Retinal pigment epithelial cell (primary cell): ENCODE measurements at regions not wholly inside any gene's neighbourhood (a gene's known extent, or its start where the extent isn't known, plus 50 kb on each side); places are given as distances from the start of the nearest gene placed in this dataset.

Experiments
- DNase-seq: peaks from one replicate; pipeline ENCODE4 v3.0.0-alpha.2; 2010; ENCODE audit warnings: low read depth
- H3K4me3 ChIP-seq: 2 replicates; pipeline ENCODE4 v1.5.1; 2011; ENCODE audit warnings: mild to moderate bottlenecking, low read length, control low read depth, moderate library complexity
- TF ChIP-seq, protein P1 (sequence below): conservative IDR thresholded peaks from 2 replicates; pipeline ENCODE4 v1.5.1; 2011; ENCODE audit warnings: low read depth, low read length, control low read depth, inconsistent platforms

DNA sequence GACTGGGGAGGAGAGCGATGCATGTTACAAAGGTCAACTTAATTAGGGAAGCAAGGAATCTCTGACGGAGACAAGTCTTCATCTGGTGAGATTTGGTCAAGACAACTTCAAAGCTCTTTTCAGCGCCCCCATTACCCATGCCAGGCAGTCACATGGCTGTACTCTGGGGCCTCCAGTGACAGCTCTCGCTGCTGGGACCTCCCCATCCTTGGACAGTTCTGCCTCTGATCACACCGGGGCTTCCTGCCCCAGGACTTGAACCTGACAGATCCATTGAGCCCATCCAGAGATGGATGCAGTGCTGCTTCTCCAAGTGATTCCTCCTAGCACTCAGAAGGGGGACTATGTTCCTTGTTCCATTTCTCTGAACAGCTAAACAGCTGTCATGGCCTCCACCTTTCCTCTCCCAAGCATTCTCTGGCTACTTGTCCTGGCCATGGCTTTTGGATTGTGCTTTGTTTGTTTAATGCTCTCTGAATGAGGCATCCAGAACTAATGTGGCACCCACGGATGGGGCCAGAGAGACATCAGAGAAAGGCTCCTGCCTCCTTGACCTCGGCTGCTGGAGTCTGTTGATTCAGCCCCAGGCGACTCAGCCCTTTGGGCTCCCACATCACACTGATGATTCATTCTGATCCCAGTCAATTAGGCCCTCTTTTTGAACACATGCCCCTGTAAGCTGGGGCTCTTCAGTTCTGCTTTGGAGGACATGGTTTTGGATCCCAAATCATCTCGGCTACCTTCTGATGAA is 122.1 kb upstream of the ADAMTS16 start:
- TF ChIP-seq, protein P1, sequence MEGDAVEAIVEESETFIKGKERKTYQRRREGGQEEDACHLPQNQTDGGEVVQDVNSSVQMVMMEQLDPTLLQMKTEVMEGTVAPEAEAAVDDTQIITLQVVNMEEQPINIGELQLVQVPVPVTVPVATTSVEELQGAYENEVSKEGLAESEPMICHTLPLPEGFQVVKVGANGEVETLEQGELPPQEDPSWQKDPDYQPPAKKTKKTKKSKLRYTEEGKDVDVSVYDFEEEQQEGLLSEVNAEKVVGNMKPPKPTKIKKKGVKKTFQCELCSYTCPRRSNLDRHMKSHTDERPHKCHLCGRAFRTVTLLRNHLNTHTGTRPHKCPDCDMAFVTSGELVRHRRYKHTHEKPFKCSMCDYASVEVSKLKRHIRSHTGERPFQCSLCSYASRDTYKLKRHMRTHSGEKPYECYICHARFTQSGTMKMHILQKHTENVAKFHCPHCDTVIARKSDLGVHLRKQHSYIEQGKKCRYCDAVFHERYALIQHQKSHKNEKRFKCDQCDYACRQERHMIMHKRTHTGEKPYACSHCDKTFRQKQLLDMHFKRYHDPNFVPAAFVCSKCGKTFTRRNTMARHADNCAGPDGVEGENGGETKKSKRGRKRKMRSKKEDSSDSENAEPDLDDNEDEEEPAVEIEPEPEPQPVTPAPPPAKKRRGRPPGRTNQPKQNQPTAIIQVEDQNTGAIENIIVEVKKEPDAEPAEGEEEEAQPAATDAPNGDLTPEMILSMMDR, result no peak
- no peak for DNase-seq
- H3K4me3 ChIP-seq, result no peak overlapping the region

DNA sequence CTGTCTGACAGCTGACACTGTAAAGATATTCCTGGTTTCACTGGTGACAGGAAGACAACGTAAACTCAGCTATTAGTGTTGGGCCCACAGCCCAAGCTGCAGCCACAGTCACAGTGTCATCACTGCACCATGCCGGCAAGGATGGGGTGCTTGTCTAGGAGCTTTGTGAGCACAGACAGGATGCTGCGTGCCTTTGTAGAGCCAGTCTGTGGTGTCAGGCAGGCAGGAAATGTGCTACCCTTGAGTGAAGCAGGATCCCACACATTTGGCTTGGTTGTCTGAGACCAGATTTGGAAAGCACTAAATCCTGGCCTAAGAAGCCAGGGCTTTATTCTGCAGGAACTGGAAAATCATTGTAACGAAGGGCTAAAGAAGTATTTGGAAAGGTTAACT is 121.6 kb upstream of the ADAMTS16 start:
- TF ChIP-seq, protein P1, result no peak
- H3K4me3 ChIP-seq, result no peak overlapping the region
- no peak for DNase-seq

DNA sequence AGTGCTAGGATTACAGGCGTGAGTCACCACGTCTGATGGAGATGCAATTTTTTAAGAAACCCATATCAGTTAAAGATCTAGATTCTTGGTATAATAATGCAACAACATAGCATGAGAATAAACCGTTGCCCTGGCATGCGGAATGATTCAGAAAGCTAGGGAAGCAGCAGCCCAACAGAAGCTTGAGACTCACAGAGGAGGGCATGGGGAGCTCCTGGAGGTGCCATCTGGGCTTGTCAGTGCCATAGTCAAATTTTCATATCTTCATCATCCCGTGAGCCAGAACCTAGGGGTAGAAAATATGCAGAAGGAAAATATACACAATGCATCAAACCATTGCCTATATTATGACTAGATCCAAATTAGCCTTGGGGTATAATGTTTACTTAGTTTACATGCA is 118.7 kb upstream of the ADAMTS16 start:
- DNase-seq, result no peak
- TF ChIP-seq, protein P1, result no peak
- no peak overlapping the region for H3K4me3 ChIP-seq

DNA sequence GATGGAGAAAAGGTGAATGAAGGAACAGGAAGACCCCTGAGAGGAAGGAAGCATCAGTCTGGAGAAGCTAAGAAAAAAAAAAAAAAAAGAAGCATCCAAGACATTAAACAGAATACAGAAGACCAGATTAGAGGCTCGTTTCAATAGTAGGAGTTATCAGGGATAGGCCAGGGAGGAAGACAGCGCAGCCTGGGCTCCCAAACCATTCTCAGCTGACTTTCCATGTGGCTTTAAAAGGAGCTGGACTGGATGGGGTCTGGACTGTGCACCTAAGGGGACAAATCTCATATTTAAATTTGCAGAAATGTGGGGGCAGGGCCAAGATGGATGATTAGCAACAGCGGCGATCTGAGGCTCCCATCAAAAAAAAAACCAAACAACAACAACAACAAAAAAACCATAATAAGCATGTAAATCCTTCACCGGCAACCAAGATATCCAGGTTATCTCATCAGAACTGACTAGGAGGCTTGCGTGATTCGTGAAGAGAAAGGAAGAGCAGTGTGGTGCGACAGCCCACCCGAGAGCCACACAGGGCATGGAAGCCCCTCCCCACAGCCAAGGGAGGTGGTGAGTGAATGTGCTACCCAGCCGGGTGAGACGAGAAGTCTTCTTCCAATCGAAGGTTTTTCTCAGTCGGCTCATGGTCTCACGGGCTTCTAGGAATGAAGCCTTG is 114.9 kb upstream of the ADAMTS16 start:
- TF ChIP-seq, protein P1, result no peak
- no peak overlapping the region for H3K4me3 ChIP-seq
- no peak for DNase-seq

DNA sequence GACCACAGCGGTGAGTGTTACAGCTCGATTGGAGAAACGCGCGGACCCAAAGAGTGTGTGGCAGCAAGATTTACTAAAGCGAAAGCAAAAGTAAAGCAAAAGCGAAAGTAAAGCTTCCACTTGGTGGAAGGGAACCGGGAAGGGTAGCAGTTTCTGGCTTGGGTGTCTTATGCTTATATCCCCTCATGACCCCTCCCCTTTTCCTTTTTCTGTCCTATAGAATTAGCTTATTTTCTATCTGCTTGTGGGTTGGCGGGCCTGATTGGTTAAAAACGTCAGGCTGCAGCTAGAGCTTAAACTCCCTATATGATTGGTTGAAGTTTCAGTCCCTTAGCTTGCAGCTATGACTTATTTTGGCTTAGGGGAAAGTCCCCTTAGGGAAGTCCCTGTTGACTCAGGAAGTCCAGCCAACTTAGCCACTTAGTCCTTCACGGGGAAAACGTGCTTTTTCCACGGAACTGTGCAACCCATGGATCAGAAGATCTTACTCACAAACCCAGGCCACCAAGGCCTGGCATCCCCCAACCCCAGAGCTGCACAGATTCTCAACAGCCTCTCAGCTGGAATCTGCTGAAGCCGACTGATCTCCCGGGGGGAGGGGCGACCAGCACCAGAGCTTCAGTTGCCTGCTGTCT is 114.2 kb upstream of the ADAMTS16 start:
- TF ChIP-seq, protein P1, result no peak
- no peak overlapping the region for H3K4me3 ChIP-seq
- no peak for DNase-seq

DNA sequence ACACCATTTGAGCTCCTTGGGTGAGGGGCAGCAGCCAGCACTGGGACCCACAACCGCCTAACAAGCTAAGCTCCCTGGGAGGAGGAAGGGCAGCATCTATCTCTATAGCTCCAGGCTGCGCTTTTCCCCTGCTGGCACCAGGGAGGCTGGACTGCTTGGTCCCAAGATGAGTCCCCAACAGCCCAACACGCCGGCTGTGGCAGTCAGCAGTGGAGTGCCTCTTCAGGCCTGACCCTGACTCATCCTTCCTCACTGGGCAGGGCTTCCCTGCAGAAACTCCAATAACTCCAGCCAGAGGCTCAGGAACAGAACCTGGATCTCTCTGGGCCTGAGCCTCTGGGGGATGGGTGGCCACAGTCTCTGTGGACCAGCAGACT is 113.7 kb upstream of the ADAMTS16 start:
- no peak for DNase-seq
- TF ChIP-seq, protein P1, result no peak
- no peak overlapping the region for H3K4me3 ChIP-seq
